Lung microvascular endothelial cell (primary cell): ENCODE measurements at regions not wholly inside any gene's neighbourhood (a gene's known extent, or its start where the extent isn't known, plus 50 kb on each side); places are given as distances from the start of the nearest gene placed in this dataset.

Experiments used
- DNase-seq, 2 donors: peaks; one replicate each; pipeline versions ENCODE4 v3.0.0 to v3.0.0-alpha.2; 2010; ENCODE audit warnings: low read depth in 2 of 2

- peak in 1 of 2 donors; percentile 49 for DNase-seq
Observed at GRCh38 chr9:7879551-7880245, 80.1 kb upstream of the DMAC1 start.

- DNase-seq: no peak
Observed at GRCh38 chr9:7871977-7872730, 72.6 kb upstream of the DMAC1 start.

GRCh38 chr9:7869340-7869739 is 69.8 kb upstream of the DMAC1 start:
- no peak for DNase-seq

GRCh38 chr9:7862170-7862569 is 62.6 kb upstream of the DMAC1 start:
- no peak for DNase-seq

- no peak for DNase-seq
Observed at GRCh38 chr9:7861086-7861485, 61.5 kb upstream of the DMAC1 start.

- DNase-seq: no peak
Observed at GRCh38 chr9:7860335-7860709, 60.7 kb upstream of the DMAC1 start.

- no peak for DNase-seq
Observed at GRCh38 chr9:7859701-7860334, 60.2 kb upstream of the DMAC1 start.

- DNase-seq: no peak
Observed at GRCh38 chr9:7858166-7858565, 58.6 kb upstream of the DMAC1 start.

- DNase-seq: no peak
Observed at GRCh38 chr9:7854763-7855162, 55.2 kb upstream of the DMAC1 start.
